Naive thymus-derived CD4-positive, alpha-beta T cell (primary cell): ENCODE measurements at regions not wholly inside any gene's neighbourhood (a gene's known extent, or its start where the extent isn't known, plus 50 kb on each side); places are given as distances from the start of the nearest gene placed in this dataset.
A peak's percentile ranks its signal among the peaks of the same experiment; 100 is the strongest.

ENCODE experiments used
- ATAC-seq: fragments of 150-1000 bp; cut with Tn5 transposase; 2 replicates; pipeline ENCODE4 v1.10.0; 2021; ENCODE audit warnings: mild to moderate bottlenecking, moderate library complexity
- CTCF ChIA-PET: fragments of 350-600 bp; sonication (Branson Sonifier 250); formaldehyde crosslinking; loops from one replicate; lab custom pipeline; 2021; ENCODE audit warnings: antibody characterized with exemption; lab: Charles Lee
- POLR2A ChIA-PET: fragments of 350-600 bp; sonication (Branson Sonifier 250); formaldehyde crosslinking; loops from one replicate; lab custom pipeline; 2021; ENCODE audit warnings: antibody characterized with exemption, inconsistent platforms; lab: Charles Lee
- DNase-seq, 9 donors: peaks; one replicate each; pipeline versions ENCODE4 v3.0.0 to v3.0.0-alpha.2; 2020 to 2022; ENCODE audit warnings: mixed read lengths in 1 of 9
- H3K27ac ChIP-seq: one replicate; pipeline ENCODE4 v1.7.0; 2013; ENCODE audit warnings: mild to moderate bottlenecking, low read depth, low read length, moderate library complexity
- H3K27me3 ChIP-seq, 2 donors: one replicate each; pipeline ENCODE4 v1.7.0; 2013; ENCODE audit warnings: low read length in 2 of 2, mild to moderate bottlenecking in 2 of 2, moderate library complexity in 2 of 2; ENCODE audit not compliant: control insufficient read depth in 2 of 2, insufficient read depth in 2 of 2
- H3K36me3 ChIP-seq, 3 experiments: 1 replicate in 2 of 3; 2 replicates in 1 of 3; pipeline ENCODE4 v1.7.0; 2013; ENCODE audit warnings: low read length in 3 of 3, mild to moderate bottlenecking in 3 of 3, moderate library complexity in 1 of 3; ENCODE audit not compliant: insufficient read depth in 3 of 3, control insufficient read depth in 2 of 3
- H3K4me1 ChIP-seq, 2 donors: one replicate each; pipeline ENCODE4 v1.7.0; 2013; ENCODE audit warnings: low read length in 2 of 2, mild to moderate bottlenecking in 2 of 2, moderate library complexity in 1 of 2; ENCODE audit not compliant: control insufficient read depth in 2 of 2, insufficient read depth in 2 of 2
- H3K4me3 ChIP-seq: 2 replicates; pipeline ENCODE4 v1.7.0; 2013; ENCODE audit warnings: mild to moderate bottlenecking, low read length
- H3K9me3 ChIP-seq, 3 experiments: 1 replicate in 2 of 3; 2 replicates in 1 of 3; pipeline ENCODE4 v1.7.0; 2013; ENCODE audit warnings: low read length in 3 of 3; ENCODE audit not compliant: control insufficient read depth in 2 of 3
- H3K27ac Mint-ChIP-seq, 9 donors: one replicate each; pipeline ENCODE4 v1.8.0; 2020 to 2022; ENCODE audit warnings: mixed read lengths in 9 of 9, mild to moderate bottlenecking in 8 of 9, moderate library complexity in 5 of 9, inconsistent platforms in 2 of 9
- H3K27me3 Mint-ChIP-seq, 5 donors: one replicate each; pipeline ENCODE4 v1.8.0; 2021 to 2022; ENCODE audit warnings: mixed read lengths in 5 of 5, mild to moderate bottlenecking in 1 of 5
- H3K36me3 Mint-ChIP-seq, 5 donors: one replicate each; pipeline ENCODE4 v1.8.0; 2020 to 2022; ENCODE audit warnings: mixed read lengths in 5 of 5, mild to moderate bottlenecking in 3 of 5, inconsistent platforms in 1 of 5
- H3K4me1 Mint-ChIP-seq, 7 donors: one replicate each; pipeline ENCODE4 v1.8.0; 2020 to 2022; ENCODE audit warnings: mixed read lengths in 7 of 7, mild to moderate bottlenecking in 3 of 7, inconsistent platforms in 1 of 7
- H3K4me3 Mint-ChIP-seq, 10 donors: one replicate each; pipeline ENCODE4 v1.8.0; 2020 to 2022; ENCODE audit warnings: mild to moderate bottlenecking in 10 of 10, mixed read lengths in 10 of 10, moderate library complexity in 6 of 10, inconsistent platforms in 2 of 10
- H3K9me3 Mint-ChIP-seq, 11 donors: one replicate each; pipeline ENCODE4 v1.8.0; 2020 to 2022; ENCODE audit warnings: mixed read lengths in 11 of 11, mild to moderate bottlenecking in 4 of 11, inconsistent platforms in 1 of 11, moderate library complexity in 1 of 11
- intact Hi-C, 2 donors: fragments of 100-400 bp; cut with micrococcal nuclease; formaldehyde crosslinking; loops; one replicate each; pipeline ENCODE4 v1.15.1; 2023

GRCh38 chr4:54882616-54883015, 224.9 kb downstream of the KIT start:
- H3K27ac ChIP-seq, result no peak overlapping the region
- intact Hi-C loops, result no loop called here
- no peaks in the 10 kb centered on the region for H3K9me3 Mint-ChIP-seq
- ChIA-PET CTCF (no interaction called here), POLR2A (no interaction called here)
- H3K27ac Mint-ChIP-seq, result peak overlapping the region in 2 of 9 donors; percentile 19 to 42
- peaks cover 0 to 8% (median 0%) of the 10 kb centered on the region in 7 donors for H3K4me1 Mint-ChIP-seq
- H3K27me3 ChIP-seq, result no peaks in the 10 kb centered on the region
- ATAC-seq (no peak), DNase-seq (no peak)
- no peak overlapping the region for H3K4me3 Mint-ChIP-seq
- H3K27me3 Mint-ChIP-seq, result no peaks in the 10 kb centered on the region
- H3K36me3 ChIP-seq, result no peaks in the 10 kb centered on the region
- no peak overlapping the region for H3K4me3 ChIP-seq
- H3K9me3 ChIP-seq, result no peaks in the 10 kb centered on the region
- H3K36me3 Mint-ChIP-seq, result no peaks in the 10 kb centered on the region
- no peaks in the 10 kb centered on the region for H3K4me1 ChIP-seq

- no peak overlapping the region for H3K4me3 Mint-ChIP-seq
- Histone ChIP-seq H3K27ac (no peak overlapping the region), H3K4me3 (no peak overlapping the region), H3K9me3 (no peaks in the 10 kb centered on the region), H3K4me1 (no peaks in the 10 kb centered on the region), H3K27me3 (no peaks in the 10 kb centered on the region), H3K36me3 (no peaks in the 10 kb centered on the region)
- H3K27me3 Mint-ChIP-seq, result peaks cover 0 to 7% (median 0%) of the 10 kb centered on the region in 5 donors
- CTCF ChIA-PET, result no interaction called here
- POLR2A ChIA-PET, result no interaction called here
- intact Hi-C loops, result no loop called here
- H3K27ac Mint-ChIP-seq, result no peak overlapping the region
- no peaks in the 10 kb centered on the region for H3K36me3 Mint-ChIP-seq
- H3K4me1 Mint-ChIP-seq, result peaks cover 0 to 8% (median 0%) of the 10 kb centered on the region in 7 donors
- peaks cover 0 to 4% (median 0%) of the 10 kb centered on the region in 11 donors for H3K9me3 Mint-ChIP-seq
- no peak for DNase-seq
- ATAC-seq, result no peak
These were observed 221.8 kb downstream of the KIT start for GRCh38 chr4:54879576-54879975.

- Histone ChIP-seq H3K27ac (no peak overlapping the region), H3K27me3 (no peaks in the 10 kb centered on the region), H3K36me3 (no peaks in the 10 kb centered on the region), H3K9me3 (no peaks in the 10 kb centered on the region), H3K4me3 (no peak overlapping the region), H3K4me1 (no peaks in the 10 kb centered on the region)
- Mint-ChIP-seq H3K9me3 (peaks cover 0 to 4% (median 0%) of the 10 kb centered on the region in 11 donors), H3K27me3 (peaks cover 0 to 7% (median 0%) of the 10 kb centered on the region in 5 donors), H3K36me3 (no peaks in the 10 kb centered on the region), H3K4me1 (peaks cover 0 to 1% (median 0%) of the 10 kb centered on the region in 7 donors), H3K4me3 (no peak overlapping the region), H3K27ac (no peak overlapping the region)
- DNase-seq (no peak), ATAC-seq (no peak)
- intact Hi-C loops, result no loop called here
- CTCF ChIA-PET, result no interaction called here
- POLR2A ChIA-PET, result no interaction called here
These were observed 219.2 kb downstream of the KIT start for GRCh38 chr4:54877006-54877405.

- Mint-ChIP-seq H3K36me3 (no peaks in the 10 kb centered on the region), H3K27ac (no peak overlapping the region), H3K27me3 (peaks cover 0 to 9% (median 0%) of the 10 kb centered on the region in 5 donors), H3K4me3 (no peak overlapping the region), H3K4me1 (peaks cover 0 to 1% (median 0%) of the 10 kb centered on the region in 7 donors), H3K9me3 (peaks cover 0 to 8% (median 0%) of the 10 kb centered on the region in 11 donors)
- Histone ChIP-seq H3K9me3 (no peaks in the 10 kb centered on the region), H3K4me1 (no peaks in the 10 kb centered on the region), H3K4me3 (no peak overlapping the region), H3K27me3 (no peaks in the 10 kb centered on the region), H3K36me3 (no peaks in the 10 kb centered on the region), H3K27ac (no peak overlapping the region)
- intact Hi-C loops, result no loop called here
- ChIA-PET POLR2A (no interaction called here), CTCF (no interaction called here)
- ATAC-seq, result no peak
- DNase-seq, result no peak
These were observed 214.5 kb downstream of the KIT start for GRCh38 chr4:54872261-54872660.

- H3K9me3 Mint-ChIP-seq, result peaks cover 0 to 8% (median 0%) of the 10 kb centered on the region in 11 donors
- no peaks in the 10 kb centered on the region for H3K27me3 ChIP-seq
- H3K4me1 Mint-ChIP-seq, result no peaks in the 10 kb centered on the region
- ATAC-seq (no peak), DNase-seq (no peak)
- ChIA-PET CTCF (no interaction called here), POLR2A (no interaction called here)
- intact Hi-C loops, result no loop called here
- no peak overlapping the region for H3K4me3 Mint-ChIP-seq
- H3K27ac ChIP-seq, result no peak overlapping the region
- H3K36me3 Mint-ChIP-seq, result no peaks in the 10 kb centered on the region
- H3K27me3 Mint-ChIP-seq, result peaks cover 0 to 4% (median 0%) of the 10 kb centered on the region in 5 donors
- H3K4me1 ChIP-seq, result no peaks in the 10 kb centered on the region
- no peak overlapping the region for H3K4me3 ChIP-seq
- no peaks in the 10 kb centered on the region for H3K9me3 ChIP-seq
- H3K36me3 ChIP-seq, result no peaks in the 10 kb centered on the region
- H3K27ac Mint-ChIP-seq, result no peak overlapping the region
These were observed 206.0 kb downstream of the KIT start for GRCh38 chr4:54863571-54864255.

- Histone ChIP-seq H3K27ac (no peak overlapping the region), H3K36me3 (no peaks in the 10 kb centered on the region), H3K27me3 (no peaks in the 10 kb centered on the region), H3K4me1 (no peaks in the 10 kb centered on the region), H3K9me3 (no peaks in the 10 kb centered on the region), H3K4me3 (no peak overlapping the region)
- CTCF ChIA-PET, result no interaction called here
- intact Hi-C loops, result no loop called here
- Mint-ChIP-seq H3K36me3 (no peaks in the 10 kb centered on the region), H3K27me3 (peaks cover 0 to 4% (median 0%) of the 10 kb centered on the region in 5 donors), H3K9me3 (peaks cover 0 to 4% (median 0%) of the 10 kb centered on the region in 11 donors), H3K27ac (no peak overlapping the region), H3K4me1 (no peaks in the 10 kb centered on the region), H3K4me3 (no peak overlapping the region)
- DNase-seq (no peak), ATAC-seq (no peak)
- POLR2A ChIA-PET, result no interaction called here
These were observed 203.4 kb downstream of the KIT start for GRCh38 chr4:54861201-54861600.

- H3K27me3 Mint-ChIP-seq, result peaks cover 0 to 4% (median 0%) of the 10 kb centered on the region in 5 donors
- H3K27me3 ChIP-seq, result no peaks in the 10 kb centered on the region
- H3K4me1 Mint-ChIP-seq, result no peaks in the 10 kb centered on the region
- H3K4me3 ChIP-seq, result no peak overlapping the region
- no peaks in the 10 kb centered on the region for H3K36me3 ChIP-seq
- H3K4me1 ChIP-seq, result no peaks in the 10 kb centered on the region
- POLR2A ChIA-PET, result no interaction called here
- CTCF ChIA-PET, result no interaction called here
- DNase-seq (no peak), ATAC-seq (no peak)
- peak overlapping the region in 1 of 9 donors; percentile 53 for H3K27ac Mint-ChIP-seq
- H3K36me3 Mint-ChIP-seq, result no peaks in the 10 kb centered on the region
- no peak overlapping the region for H3K4me3 Mint-ChIP-seq
- no peaks in the 10 kb centered on the region for H3K9me3 ChIP-seq
- peaks cover 0 to 3% (median 0%) of the 10 kb centered on the region in 11 donors for H3K9me3 Mint-ChIP-seq
- H3K27ac ChIP-seq, result no peak overlapping the region
- intact Hi-C loops, result no loop called here
These were observed 197.6 kb downstream of the KIT start for GRCh38 chr4:54855191-54855854.
